Endothelial cell of umbilical vein (primary cell): ENCODE measurements at regions not wholly inside any gene's neighbourhood (a gene's known extent, or its start where the extent isn't known, plus 50 kb on each side); places are given as distances from the start of the nearest gene placed in this dataset.

Experiments used
- BruUV-seq: library from RNA; stranded (reverse); fragments of 400-500 nt; replicated peaks from 2 replicates; lab custom pipeline; 2021; lab: Mats Ljungman, UMichigan
- CTCF ChIA-PET: fragments of 300-600, 350-600 bp; sonication (Branson Sonifier 250); formaldehyde crosslinking; loops from one replicate; lab custom pipeline; 2021; ENCODE audit warnings: antibody characterized with exemption, inconsistent platforms; lab: Charles Lee
- POLR2A ChIA-PET: fragments of 300-600, 350-600 bp; sonication (Branson Sonifier 250); formaldehyde crosslinking; loops from one replicate; lab custom pipeline; 2021; ENCODE audit warnings: antibody characterized with exemption, inconsistent platforms; lab: Charles Lee
- DNase-seq: peaks from one replicate; pipeline ENCODE4 v3.0.0-alpha.2; 2011; ENCODE audit warnings: low read depth, low spot score
- FAIRE-seq: peaks from 2 replicates; lab custom pipeline; 2011; peaks lifted over from hg19 to GRCh38; lab: Jason Lieb, UNC
- H2AFZ ChIP-seq: 2 replicates; pipeline ENCODE4 v1.6.0; 2012; ENCODE audit warnings: low read depth, low read length, control low read depth, inconsistent platforms
- H3K27ac ChIP-seq: 2 replicates; pipeline ENCODE4 v1.5.1; 2011; ENCODE audit warnings: low read depth, mild to moderate bottlenecking, control low read depth, low read length, moderate library complexity; ENCODE audit not compliant: insufficient read depth
- H3K27me3 ChIP-seq, 2 experiments: 2 replicates each; pipeline versions ENCODE4 v1.6.0 to v1.6.1; 2011; ENCODE audit warnings: low read length in 2 of 2, mixed read lengths in 1 of 2; ENCODE audit not compliant: control insufficient read depth in 2 of 2, insufficient read depth in 2 of 2
- H3K36me3 ChIP-seq, 2 experiments: 2 replicates in 1 of 2; 3 replicates in 1 of 2; pipeline ENCODE4 v1.5.1; 2011; ENCODE audit warnings: low read length in 2 of 2, mild to moderate bottlenecking in 1 of 2, moderate library complexity in 1 of 2; ENCODE audit not compliant: control insufficient read depth in 2 of 2, insufficient read depth in 2 of 2; ENCODE audit errors: extremely low read depth in 1 of 2
- H3K4me1 ChIP-seq: 3 replicates; pipeline ENCODE4 v1.5.1; 2011; ENCODE audit warnings: mild to moderate bottlenecking, low read length; ENCODE audit not compliant: control insufficient read depth, insufficient read depth; ENCODE audit errors: extremely low read depth
- H3K4me2 ChIP-seq: 2 replicates; pipeline ENCODE4 v1.6.1; 2011; ENCODE audit warnings: low read length, control low read depth, mixed read lengths; ENCODE audit not compliant: insufficient read depth
- H3K4me3 ChIP-seq, 3 experiments: fragments of 200-600 bp in 1 of 3; sonication (generic), shearing (Covaris generic) in 1 of 3; replicated peaks in 1 of 3; 2 replicates each; pipeline ENCODE4 v1.5.1; 2011 to 2016; ENCODE audit warnings: control low read depth in 3 of 3, low read length in 3 of 3, mild to moderate bottlenecking in 2 of 3, inconsistent platforms in 1 of 3, low read depth in 1 of 3, moderate library complexity in 1 of 3; ENCODE audit not compliant: insufficient read depth in 1 of 3
- H3K79me2 ChIP-seq: 2 replicates; pipeline ENCODE4 v1.6.0; 2012; ENCODE audit warnings: low read length, inconsistent platforms; ENCODE audit not compliant: control insufficient read depth, insufficient read depth
- H3K9ac ChIP-seq: replicated peaks from 2 replicates; pipeline ENCODE3; 2011; ENCODE audit warnings: low read length, control low read depth; ENCODE audit not compliant: insufficient read depth; ENCODE audit errors: extremely low read depth
- H3K9me1 ChIP-seq: replicated peaks from 3 replicates; pipeline ENCODE4 v1.6.0; 2011; ENCODE audit warnings: mild to moderate bottlenecking, low read length; ENCODE audit not compliant: control insufficient read depth, insufficient read depth; ENCODE audit errors: extremely low read depth
- H3K9me3 ChIP-seq: replicated peaks from 2 replicates; pipeline ENCODE4 v1.5.1; 2012; ENCODE audit warnings: low read length, inconsistent platforms; ENCODE audit not compliant: control insufficient read depth, insufficient read depth
- H4K20me1 ChIP-seq: replicated peaks from 2 replicates; pipeline ENCODE3; 2011; ENCODE audit warnings: mild to moderate bottlenecking, low read length; ENCODE audit not compliant: control insufficient read depth, insufficient read depth; ENCODE audit errors: extremely low read depth
- EZH2 ChIP-seq: IDR thresholded peaks from 2 replicates; pipeline ENCODE4 v1.6.1; 2012; ENCODE audit warnings: borderline replicate concordance, low read depth, mild to moderate bottlenecking, moderate library complexity, low read length, inconsistent platforms; ENCODE audit not compliant: severe bottlenecking
- FOS ChIP-seq: IDR thresholded peaks from 2 replicates; pipeline ENCODE4 v1.6.1; 2011; ENCODE audit warnings: mild to moderate bottlenecking, low read length, moderate library complexity, borderline replicate concordance; ENCODE audit not compliant: insufficient read depth
- GATA2 ChIP-seq: IDR thresholded peaks from 2 replicates; pipeline ENCODE4 v1.7.0; 2011; ENCODE audit warnings: low read depth, mild to moderate bottlenecking, moderate library complexity, mixed read lengths, low read length; ENCODE audit not compliant: insufficient read length, insufficient read depth
- JUN ChIP-seq: IDR thresholded peaks from 2 replicates; pipeline ENCODE4 v1.6.1; 2011; ENCODE audit warnings: borderline replicate concordance, low read depth; ENCODE audit not compliant: insufficient read length, insufficient read depth
- MYC ChIP-seq: IDR thresholded peaks from one replicate; pipeline ENCODE4 v1.6.1; 2011; ENCODE audit warnings: mild to moderate bottlenecking, low read depth, low read length
- POLR2A ChIP-seq: IDR thresholded peaks from 2 replicates; pipeline ENCODE4 v1.6.1; 2012; ENCODE audit warnings: low read depth, mild to moderate bottlenecking, control low read depth, low read length
- POLR2AphosphoS5 ChIP-seq: IDR thresholded peaks from 2 replicates; pipeline ENCODE4 v1.6.1; 2012; ENCODE audit warnings: low read depth, mild to moderate bottlenecking, control low read depth, low read length, moderate library complexity; ENCODE audit not compliant: insufficient read depth
- dilution Hi-C: fragments of 300-500 bp; cut with MboI; formaldehyde crosslinking; loops from one replicate; pipeline ENCODE4 v1.15.0; 2019; ENCODE audit warnings: low sequenced_read_pairs; ENCODE audit not compliant: extremely low pct_ligation_motif_present
- intact Hi-C: fragments of 100-400 bp; cut with micrococcal nuclease; formaldehyde crosslinking; loops from one replicate; pipeline ENCODE4 v1.10.0; 2022
- TF ChIP-seq, protein P1 (sequence below): IDR thresholded peaks from 2 replicates; pipeline ENCODE4 v1.6.1; 2011; ENCODE audit not compliant: insufficient read depth, insufficient read length
- TF ChIP-seq, protein P2 (sequence below), 2 donors: IDR thresholded peaks; 1 replicate in 1 of 2; 2 replicates in 1 of 2; pipeline ENCODE4 v1.5.1; 2011; ENCODE audit warnings: low read length in 2 of 2, mild to moderate bottlenecking in 2 of 2, moderate library complexity in 2 of 2, control low read depth in 1 of 2, inconsistent platforms in 1 of 2, low read depth in 1 of 2; ENCODE audit not compliant: insufficient read depth in 1 of 2; ENCODE audit errors: extremely low read depth in 1 of 2

DNA sequence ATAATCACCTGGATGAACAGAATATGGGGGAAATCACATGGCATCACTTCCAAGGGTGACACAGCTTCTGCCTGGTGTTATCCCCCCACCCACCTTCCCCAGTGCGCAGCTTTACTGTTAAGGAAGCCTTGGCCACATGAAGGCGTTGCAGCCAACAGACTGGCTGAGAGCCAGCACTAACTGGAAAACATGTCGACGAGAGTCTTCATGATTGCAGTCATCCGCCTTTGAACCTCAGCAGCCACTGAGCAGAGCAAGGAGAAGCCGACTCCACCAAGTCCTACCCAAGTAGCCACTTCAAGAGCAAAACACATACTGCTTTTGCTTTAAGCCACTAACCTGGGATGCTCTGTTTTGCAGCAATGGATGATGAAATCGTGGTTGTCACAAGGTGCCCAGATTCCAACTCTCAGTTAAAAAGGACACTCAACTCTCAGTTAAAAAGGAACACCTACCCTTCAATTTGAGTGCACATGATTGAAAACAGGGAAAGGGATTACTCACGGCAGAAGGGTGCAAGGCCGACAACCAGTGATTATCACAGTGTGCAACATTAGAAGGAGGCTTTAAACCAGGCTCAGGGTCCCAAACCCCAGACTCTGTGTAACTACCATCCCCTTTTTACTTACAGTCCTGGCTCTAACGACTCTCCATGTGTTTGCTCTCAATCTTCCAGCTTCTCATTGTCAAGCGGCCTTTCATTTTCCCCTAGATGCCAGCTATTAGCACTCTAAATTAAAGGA is 149.1 kb downstream of the KLF12 start:
- FAIRE-seq: no peak
- Histone ChIP-seq H3K79me2 (peaks cover 5% of the 10 kb centered on the region), H4K20me1 (peaks cover 2% of the 10 kb centered on the region), H3K4me1 (no peaks in the 10 kb centered on the region), H3K4me2 (no peak overlapping the region), H3K27me3 (no peaks in the 10 kb centered on the region), H2AFZ (no peak overlapping the region), H3K9me3 (no peaks in the 10 kb centered on the region), H3K36me3 (no peaks in the 10 kb centered on the region), H3K9me1 (no peaks in the 10 kb centered on the region), H3K27ac (no peak overlapping the region), H3K9ac (no peak overlapping the region), H3K4me3 (no peak overlapping the region)
- no peak for DNase-seq
- ChIA-PET POLR2A (no interaction called here), CTCF (interaction anchor here (0.8 to 1.7 kb wide), 5 partner anchors 8 to 1273 kb away, joined by 3 to 7 read pairs (median 3); no protein-coding TSS in a partner anchor)
- no TSS peak for BruUV-seq
- no peak for TF ChIP-seq POLR2A
- TF ChIP-seq, protein P1, sequence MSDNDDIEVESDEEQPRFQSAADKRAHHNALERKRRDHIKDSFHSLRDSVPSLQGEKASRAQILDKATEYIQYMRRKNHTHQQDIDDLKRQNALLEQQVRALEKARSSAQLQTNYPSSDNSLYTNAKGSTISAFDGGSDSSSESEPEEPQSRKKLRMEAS: no peak
- no peak for TF ChIP-seq EZH2
- TF ChIP-seq POLR2AphosphoS5: no peak
- no peak for TF ChIP-seq JUN
- no peak for TF ChIP-seq MYC
- TF ChIP-seq GATA2: no peak
- TF ChIP-seq FOS: no peak
- TF ChIP-seq, protein P2, sequence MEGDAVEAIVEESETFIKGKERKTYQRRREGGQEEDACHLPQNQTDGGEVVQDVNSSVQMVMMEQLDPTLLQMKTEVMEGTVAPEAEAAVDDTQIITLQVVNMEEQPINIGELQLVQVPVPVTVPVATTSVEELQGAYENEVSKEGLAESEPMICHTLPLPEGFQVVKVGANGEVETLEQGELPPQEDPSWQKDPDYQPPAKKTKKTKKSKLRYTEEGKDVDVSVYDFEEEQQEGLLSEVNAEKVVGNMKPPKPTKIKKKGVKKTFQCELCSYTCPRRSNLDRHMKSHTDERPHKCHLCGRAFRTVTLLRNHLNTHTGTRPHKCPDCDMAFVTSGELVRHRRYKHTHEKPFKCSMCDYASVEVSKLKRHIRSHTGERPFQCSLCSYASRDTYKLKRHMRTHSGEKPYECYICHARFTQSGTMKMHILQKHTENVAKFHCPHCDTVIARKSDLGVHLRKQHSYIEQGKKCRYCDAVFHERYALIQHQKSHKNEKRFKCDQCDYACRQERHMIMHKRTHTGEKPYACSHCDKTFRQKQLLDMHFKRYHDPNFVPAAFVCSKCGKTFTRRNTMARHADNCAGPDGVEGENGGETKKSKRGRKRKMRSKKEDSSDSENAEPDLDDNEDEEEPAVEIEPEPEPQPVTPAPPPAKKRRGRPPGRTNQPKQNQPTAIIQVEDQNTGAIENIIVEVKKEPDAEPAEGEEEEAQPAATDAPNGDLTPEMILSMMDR (IDR thresholded peaks at IDR 0.05; ENCODE audit: extremely low read depth in 1 of 2, insufficient read depth in 1 of 2, low read depth in 1 of 2, low read length in 2 of 2): no peak
- dilution Hi-C loops (no loop called here), intact Hi-C loops (no loop called here)
